ENCODE measurements at regions not wholly inside any gene's neighbourhood (a gene's known extent, or its start where the extent isn't known, plus 50 kb on each side); places are given as distances from the start of the nearest gene placed in this dataset.
"Not testable (repeated sequence)": the region's sequence is repeated elsewhere in the genome, so short reads cannot be mapped to it uniquely, and the experiment has no call there.

DNA sequence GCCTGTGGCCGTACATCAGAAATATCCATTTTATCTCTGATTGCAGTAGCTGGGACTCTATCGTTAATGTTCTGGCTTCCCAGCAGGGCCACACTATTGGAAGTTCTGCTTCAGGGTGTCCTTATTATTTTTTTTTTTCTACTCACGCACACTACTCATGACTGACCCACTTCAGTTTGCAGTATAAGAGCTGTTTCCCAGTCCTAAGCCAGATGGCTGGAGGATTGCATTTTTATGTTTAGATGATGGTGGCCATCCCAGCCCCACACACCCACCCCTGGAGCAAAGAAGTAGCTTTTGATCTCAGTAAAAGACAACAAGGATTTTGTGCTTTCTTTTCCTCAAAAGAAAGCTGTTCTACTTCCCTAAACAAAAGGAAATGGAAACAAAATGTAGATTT, 557.0 kb upstream of the GALNTL6 start:
- H3K27ac Mint-ChIP-seq (ENCODE audit: unreplicated experiment), result no peak overlapping the region

DNA sequence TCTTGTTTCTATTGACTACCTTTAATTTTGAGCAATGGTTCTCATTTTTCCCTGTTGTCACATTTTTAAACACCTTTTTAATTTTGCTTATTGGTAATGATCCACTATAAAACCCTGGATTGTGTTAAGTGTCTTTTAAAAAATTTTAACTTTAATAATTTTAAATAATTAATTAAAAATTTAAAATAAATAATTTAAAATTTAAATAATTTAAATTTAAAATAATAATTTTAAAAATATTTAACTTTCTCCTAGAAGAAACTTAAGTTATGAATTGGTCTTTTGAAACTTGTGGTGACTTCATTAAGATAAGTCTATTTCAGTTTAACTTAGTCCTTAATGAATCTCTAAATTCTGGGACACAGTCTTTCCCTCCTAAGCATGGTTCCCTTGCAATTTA, 566.3 kb upstream of the GALNTL6 start:
- H3K27ac Mint-ChIP-seq (ENCODE audit: unreplicated experiment), result no peak overlapping the region
- no peaks in the 10 kb centered on the region for H3K4me1 Mint-ChIP-seq (ENCODE audit: unreplicated experiment)
- H3K4me3 Mint-ChIP-seq (ENCODE audit: unreplicated experiment), result no peak overlapping the region
- peaks cover 3% of the 10 kb centered on the region for H3K27me3 Mint-ChIP-seq (ENCODE audit: unreplicated experiment)
- H3K9me3 Mint-ChIP-seq (ENCODE audit: unreplicated experiment), result peaks cover 3% of the 10 kb centered on the region
- H3K36me3 Mint-ChIP-seq (ENCODE audit: unreplicated experiment), result no peaks in the 10 kb centered on the region
- DNase-seq (ENCODE audit: extremely low spot score, unreplicated experiment), result no peak
- TF ChIP-seq, protein P1, sequence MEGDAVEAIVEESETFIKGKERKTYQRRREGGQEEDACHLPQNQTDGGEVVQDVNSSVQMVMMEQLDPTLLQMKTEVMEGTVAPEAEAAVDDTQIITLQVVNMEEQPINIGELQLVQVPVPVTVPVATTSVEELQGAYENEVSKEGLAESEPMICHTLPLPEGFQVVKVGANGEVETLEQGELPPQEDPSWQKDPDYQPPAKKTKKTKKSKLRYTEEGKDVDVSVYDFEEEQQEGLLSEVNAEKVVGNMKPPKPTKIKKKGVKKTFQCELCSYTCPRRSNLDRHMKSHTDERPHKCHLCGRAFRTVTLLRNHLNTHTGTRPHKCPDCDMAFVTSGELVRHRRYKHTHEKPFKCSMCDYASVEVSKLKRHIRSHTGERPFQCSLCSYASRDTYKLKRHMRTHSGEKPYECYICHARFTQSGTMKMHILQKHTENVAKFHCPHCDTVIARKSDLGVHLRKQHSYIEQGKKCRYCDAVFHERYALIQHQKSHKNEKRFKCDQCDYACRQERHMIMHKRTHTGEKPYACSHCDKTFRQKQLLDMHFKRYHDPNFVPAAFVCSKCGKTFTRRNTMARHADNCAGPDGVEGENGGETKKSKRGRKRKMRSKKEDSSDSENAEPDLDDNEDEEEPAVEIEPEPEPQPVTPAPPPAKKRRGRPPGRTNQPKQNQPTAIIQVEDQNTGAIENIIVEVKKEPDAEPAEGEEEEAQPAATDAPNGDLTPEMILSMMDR (IDR thresholded peaks at IDR 0.05), result no peak

More for the DNA sequence above, 557.0 kb upstream of the GALNTL6 start:
- TF ChIP-seq, protein P1 (IDR thresholded peaks at IDR 0.05), result no peak
- H3K4me1 Mint-ChIP-seq (ENCODE audit: unreplicated experiment), result peaks cover 13% of the 10 kb centered on the region
- DNase-seq (ENCODE audit: extremely low spot score, unreplicated experiment), result no peak
- peaks cover 8% of the 10 kb centered on the region for H3K9me3 Mint-ChIP-seq (ENCODE audit: unreplicated experiment)
- no peak overlapping the region for H3K4me3 Mint-ChIP-seq (ENCODE audit: unreplicated experiment)
- no peaks in the 10 kb centered on the region for H3K36me3 Mint-ChIP-seq (ENCODE audit: unreplicated experiment)
- peaks cover 6% of the 10 kb centered on the region for H3K27me3 Mint-ChIP-seq (ENCODE audit: unreplicated experiment)

DNA sequence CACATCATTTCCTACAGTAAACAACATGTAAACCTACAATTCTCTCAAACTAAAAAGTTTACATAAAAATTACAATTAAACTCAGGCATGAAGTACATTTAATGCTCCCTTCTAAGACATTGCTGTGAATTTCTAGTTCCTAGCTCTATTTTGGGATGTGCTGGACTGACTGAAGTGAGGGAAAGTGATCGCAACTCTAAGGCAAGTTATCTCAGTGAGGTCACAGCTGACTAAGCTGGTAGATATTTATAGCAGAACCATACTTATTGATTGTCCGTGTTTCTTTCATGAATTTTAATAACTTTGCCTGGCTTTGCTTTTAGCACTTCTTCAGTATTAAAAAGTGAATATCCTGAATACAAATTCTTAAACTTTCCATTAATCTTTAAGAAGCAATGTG, 570.4 kb upstream of the GALNTL6 start:
- DNase-seq (ENCODE audit: extremely low spot score, unreplicated experiment), result no peak
- Mint-ChIP-seq H3K27ac (ENCODE audit: unreplicated experiment) (no peak overlapping the region), H3K36me3 (ENCODE audit: unreplicated experiment) (no peaks in the 10 kb centered on the region)

DNA sequence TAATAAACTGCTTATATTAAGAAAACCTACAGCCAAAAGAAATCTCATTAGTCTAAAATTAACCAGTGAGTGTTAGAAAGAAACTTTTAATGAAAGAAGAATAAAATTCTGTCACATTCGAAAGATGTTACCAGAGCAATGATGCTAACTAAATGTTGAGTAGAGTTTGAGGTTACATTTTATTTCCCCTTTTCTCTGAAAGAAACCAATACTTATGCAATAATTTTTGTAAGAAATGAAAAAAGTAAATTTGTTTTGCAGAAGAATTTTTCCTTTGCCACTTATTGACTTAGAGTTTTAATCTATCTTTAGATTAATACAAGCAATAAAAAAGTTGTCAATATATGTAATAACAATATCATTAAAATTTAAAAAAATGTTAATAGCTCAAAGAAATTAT, 574.0 kb upstream of the GALNTL6 start:
- DNase-seq (ENCODE audit: extremely low spot score, unreplicated experiment), result no peak
- Mint-ChIP-seq H3K27ac (ENCODE audit: unreplicated experiment) (no peak overlapping the region), H3K4me3 (ENCODE audit: unreplicated experiment) (no peak overlapping the region), H3K27me3 (ENCODE audit: unreplicated experiment) (peaks cover 8% of the 10 kb centered on the region), H3K36me3 (ENCODE audit: unreplicated experiment) (no peaks in the 10 kb centered on the region), H3K4me1 (ENCODE audit: unreplicated experiment) (no peaks in the 10 kb centered on the region), H3K9me3 (ENCODE audit: unreplicated experiment) (no peaks in the 10 kb centered on the region)
- TF ChIP-seq, protein P1 (IDR thresholded peaks at IDR 0.05), result no peak

More for the DNA sequence above, 570.4 kb upstream of the GALNTL6 start:
- TF ChIP-seq, protein P1 (IDR thresholded peaks at IDR 0.05), result no peak
- no peaks in the 10 kb centered on the region for H3K9me3 Mint-ChIP-seq (ENCODE audit: unreplicated experiment)
- no peak overlapping the region for H3K4me3 Mint-ChIP-seq (ENCODE audit: unreplicated experiment)
- H3K27me3 Mint-ChIP-seq (ENCODE audit: unreplicated experiment), result peaks cover 3% of the 10 kb centered on the region
- H3K4me1 Mint-ChIP-seq (ENCODE audit: unreplicated experiment), result no peaks in the 10 kb centered on the region

DNA sequence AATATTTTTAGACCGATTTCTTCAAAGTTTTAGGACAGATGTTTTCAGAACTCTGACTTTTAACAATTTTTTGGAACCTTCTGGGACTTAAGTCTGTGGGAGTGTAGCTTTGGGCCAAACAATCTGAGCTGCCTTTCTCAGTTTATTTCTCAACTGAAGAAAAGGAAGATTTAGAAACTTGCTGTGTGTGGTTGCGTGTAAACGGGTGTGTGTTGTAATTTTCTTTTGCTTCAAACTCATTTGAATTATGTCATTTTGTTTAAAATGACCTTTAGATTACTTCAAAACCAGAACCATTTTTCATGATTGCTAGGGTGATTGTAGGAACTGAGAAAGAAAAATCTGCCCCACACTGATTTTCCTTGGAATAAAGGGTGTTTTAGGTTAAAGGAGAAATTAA, 577.7 kb upstream of the GALNTL6 start:
- TF ChIP-seq, protein P1 (IDR thresholded peaks at IDR 0.05), result no peak
- no peak overlapping the region for H3K4me3 Mint-ChIP-seq (ENCODE audit: unreplicated experiment)
- no peaks in the 10 kb centered on the region for H3K9me3 Mint-ChIP-seq (ENCODE audit: unreplicated experiment)
- DNase-seq (ENCODE audit: extremely low spot score, unreplicated experiment), result no peak
- H3K36me3 Mint-ChIP-seq (ENCODE audit: unreplicated experiment), result no peaks in the 10 kb centered on the region
- H3K27ac Mint-ChIP-seq (ENCODE audit: unreplicated experiment), result no peak overlapping the region
- H3K27me3 Mint-ChIP-seq (ENCODE audit: unreplicated experiment), result peaks cover 8% of the 10 kb centered on the region
- H3K4me1 Mint-ChIP-seq (ENCODE audit: unreplicated experiment), result no peaks in the 10 kb centered on the region

DNA sequence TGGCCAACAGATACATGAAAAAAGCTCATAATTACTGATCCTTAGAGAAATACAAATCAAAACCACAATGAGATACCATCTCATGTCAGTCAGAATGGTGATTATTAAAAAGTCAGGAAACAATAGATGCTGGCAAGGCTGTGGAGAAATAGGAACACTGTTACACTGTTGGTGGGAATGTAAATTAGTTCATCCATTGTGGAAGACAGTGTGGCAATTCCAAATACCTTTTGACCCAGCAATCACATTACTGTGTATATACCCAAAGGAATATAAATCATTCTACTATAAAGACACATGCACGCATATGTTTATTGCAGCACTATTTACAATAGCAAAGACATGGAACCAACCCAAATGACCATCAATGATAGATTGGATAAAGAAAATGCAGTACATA, 583.9 kb upstream of the GALNTL6 start:
- H3K36me3 Mint-ChIP-seq (ENCODE audit: unreplicated experiment); H3K4me1 Mint-ChIP-seq (ENCODE audit: unreplicated experiment); H3K27me3 Mint-ChIP-seq (ENCODE audit: unreplicated experiment); H3K27ac Mint-ChIP-seq (ENCODE audit: unreplicated experiment); DNase-seq (ENCODE audit: extremely low spot score, unreplicated experiment); H3K9me3 Mint-ChIP-seq (ENCODE audit: unreplicated experiment); H3K4me3 Mint-ChIP-seq (ENCODE audit: unreplicated experiment): not testable (repeated sequence)
